NB4 (cell line): ENCODE measurements at regions not wholly inside any gene's neighbourhood (a gene's known extent, or its start where the extent isn't known, plus 50 kb on each side); places are given as distances from the start of the nearest gene placed in this dataset.

Source experiments
- CTCF ChIP-seq: IDR thresholded peaks from one replicate; pipeline ENCODE4 v1.5.1; 2012; ENCODE audit warnings: low read depth, low read length
- POLR2A ChIP-seq: IDR thresholded peaks from 2 replicates; pipeline ENCODE4 v1.6.1; 2011; ENCODE audit warnings: mild to moderate bottlenecking; ENCODE audit not compliant: insufficient read length; ENCODE audit errors: extremely low read depth

- no peak for TF ChIP-seq CTCF
- no peak for TF ChIP-seq POLR2A
These were observed 289.5 kb downstream of the RRAGC start for GRCh38 chr1:38569932-38570656.
